NCI-H2081 (cell line): ENCODE measurements at regions not wholly inside any gene's neighbourhood (a gene's known extent, or its start where the extent isn't known, plus 50 kb on each side); places are given as distances from the start of the nearest gene placed in this dataset.

ENCODE experiments used
- DNase-seq, 2 experiments: peaks; one replicate each; lab custom pipeline; 2025; lab: John Stamatoyannopoulos, UW

GRCh38 chr6:145313041-145313855 is 422.1 kb downstream of the EPM2A start:
- no peak for DNase-seq

- no peak for DNase-seq
Observed at GRCh38 chr6:145315982-145316600, 419.2 kb downstream of the EPM2A start.

DNA sequence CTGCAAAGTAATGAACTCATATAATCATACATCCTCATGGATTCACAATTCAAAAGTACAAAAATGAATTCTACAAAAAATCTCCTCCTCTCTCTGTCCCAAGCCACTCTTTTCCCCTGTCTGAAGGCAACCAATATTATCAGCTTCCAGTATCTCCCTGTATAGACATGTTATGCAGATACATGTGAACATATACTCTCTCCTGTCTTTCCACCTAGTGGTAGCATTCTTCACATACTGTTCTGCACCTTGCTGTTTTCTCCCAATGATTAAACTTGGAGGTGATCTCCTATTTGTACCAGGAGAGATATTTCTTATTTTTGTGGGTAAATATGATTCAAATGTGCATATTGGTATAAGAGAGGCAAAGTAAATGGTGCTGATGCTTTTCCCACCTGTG is 416.4 kb downstream of the EPM2A start:
- no peak for DNase-seq

DNA sequence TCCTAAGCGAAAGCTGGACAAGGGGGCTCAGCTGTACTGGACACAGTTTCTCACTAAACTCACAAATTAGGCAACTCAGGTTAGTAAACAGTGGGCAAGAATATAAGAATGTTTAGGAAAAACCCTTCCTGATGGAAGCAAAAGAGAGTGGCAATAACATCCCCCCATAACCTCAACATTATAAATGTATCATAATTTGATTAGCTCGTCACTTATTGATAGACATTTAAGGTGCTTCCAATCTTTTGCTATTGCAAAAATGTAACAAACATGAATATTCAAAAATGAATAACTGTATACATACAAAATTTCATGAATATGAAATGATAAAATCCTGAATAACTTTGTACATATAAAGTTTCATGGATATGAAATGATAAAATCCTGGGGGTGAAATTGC is 415.7 kb downstream of the EPM2A start:
- DNase-seq: no peak

GRCh38 chr6:145323646-145324045 is 411.7 kb downstream of the EPM2A start:
- DNase-seq: no peak

- no peak for DNase-seq
Observed at GRCh38 chr6:145327586-145327985, 407.7 kb downstream of the EPM2A start.

- DNase-seq: peak in 1 of 2 experiments; percentile 7
Observed at GRCh38 chr6:145329257-145329656, 406.1 kb downstream of the EPM2A start.

GRCh38 chr6:145331066-145331465 is 404.3 kb downstream of the EPM2A start:
- DNase-seq: no peak

- no peak for DNase-seq
Observed at GRCh38 chr6:145332011-145332410, 403.3 kb downstream of the EPM2A start.

DNA sequence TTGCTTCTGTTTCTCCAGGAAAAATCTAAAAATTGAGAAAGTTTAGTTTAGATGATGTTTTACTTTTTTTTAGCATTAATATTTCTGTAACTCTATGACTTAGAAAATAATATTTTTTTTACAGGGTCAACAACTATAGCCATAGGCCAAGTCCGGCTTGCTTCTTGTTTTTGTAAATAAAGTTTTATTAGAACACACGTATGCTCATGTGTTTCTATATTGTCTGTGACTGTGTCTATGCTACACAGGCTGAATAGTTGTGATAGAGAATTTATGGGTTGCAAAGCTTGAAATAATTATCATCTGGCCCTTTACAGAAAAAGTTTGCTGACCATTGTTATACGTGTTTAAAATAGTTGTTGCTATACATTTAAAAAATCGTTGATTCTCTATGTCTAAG is 399.2 kb downstream of the EPM2A start:
- DNase-seq: no peak

GRCh38 chr6:145339089-145339488 is 396.2 kb downstream of the EPM2A start:
- peak in 1 of 2 experiments; percentile 6 for DNase-seq

DNA sequence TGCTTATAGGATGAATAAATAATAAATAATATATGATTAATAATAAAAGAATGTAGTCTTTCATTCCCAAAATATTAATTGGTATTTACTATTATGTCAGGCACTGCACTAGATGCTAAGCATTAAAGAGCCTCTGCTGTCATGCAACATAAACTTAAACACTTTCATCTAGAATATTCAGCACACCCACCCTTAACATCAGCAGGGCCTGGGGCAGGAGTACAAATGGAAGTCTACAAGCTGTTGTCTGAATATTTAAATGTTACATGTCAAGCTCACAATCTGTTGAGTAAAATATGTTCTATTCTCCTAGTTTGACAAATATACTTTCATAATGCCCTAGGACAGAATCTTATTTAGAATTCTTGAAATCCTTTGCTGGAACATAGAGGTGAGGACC is 395.1 kb downstream of the EPM2A start:
- DNase-seq: no peak

DNA sequence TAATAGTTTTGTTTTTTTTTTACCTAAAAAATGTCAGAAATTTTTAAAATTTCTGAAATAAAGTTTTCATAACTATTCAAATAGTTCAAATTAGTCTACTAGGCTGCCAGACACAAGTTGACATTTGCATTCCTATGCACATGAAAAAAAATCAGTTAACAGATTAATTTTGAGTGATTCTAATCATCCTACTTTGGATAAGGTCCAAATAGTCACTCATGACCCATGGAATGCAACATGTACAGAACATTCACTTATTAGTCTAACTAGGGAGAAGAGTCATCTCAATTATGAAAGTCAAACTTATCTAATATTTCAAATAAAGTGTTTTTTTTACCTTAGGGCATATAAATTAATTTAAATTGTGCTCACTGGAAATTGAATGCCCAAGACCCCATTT is 390.2 kb downstream of the EPM2A start:
- DNase-seq: no peak

- no peak for DNase-seq
Observed at GRCh38 chr6:145347216-145347615, 388.1 kb downstream of the EPM2A start.

DNA sequence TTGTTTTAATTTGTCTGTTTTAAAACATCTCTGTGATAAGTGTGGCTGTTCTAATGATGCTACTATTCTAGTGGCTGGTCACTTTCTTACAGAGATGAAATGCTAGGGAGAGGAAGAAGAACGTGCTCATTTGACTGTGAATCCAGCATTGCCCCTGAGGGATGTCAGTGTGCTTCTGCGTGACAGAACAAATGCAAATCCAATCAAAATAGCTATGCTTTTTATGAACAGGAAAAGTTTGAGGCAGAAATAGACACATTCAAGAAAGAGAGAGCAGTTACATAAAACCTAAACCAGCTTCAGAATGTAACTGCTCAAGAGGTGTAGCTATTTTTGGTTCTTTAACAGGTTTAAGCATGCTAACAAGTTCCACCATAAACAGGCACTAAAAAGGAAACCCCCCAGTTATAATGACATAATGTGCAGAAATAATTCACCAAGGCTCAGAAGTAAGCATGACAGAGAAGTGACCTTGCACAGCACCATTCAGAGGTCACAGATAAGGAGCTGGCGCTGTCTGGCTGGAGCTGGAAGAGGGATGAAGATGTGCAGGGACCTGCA is 385.3 kb downstream of the EPM2A start:
- no peak for DNase-seq

DNA sequence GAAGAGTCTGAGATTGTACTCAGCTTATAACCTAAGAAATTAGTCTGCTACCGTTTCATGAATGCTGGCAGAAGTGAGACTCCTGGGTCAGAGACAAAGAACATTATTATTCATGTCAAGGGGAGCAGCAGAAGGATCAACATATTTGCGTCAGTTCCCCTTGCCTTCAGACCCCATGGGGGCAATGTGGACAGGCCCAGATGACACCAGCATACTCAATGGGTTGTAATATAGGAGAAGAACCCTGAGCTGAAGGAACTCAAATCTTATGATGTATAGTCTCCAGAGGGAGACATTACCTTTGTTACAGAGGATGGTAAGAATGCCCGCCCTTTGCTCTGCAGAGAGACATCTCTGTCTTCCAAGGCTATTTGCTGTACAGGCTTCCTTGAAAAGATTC is 384.4 kb downstream of the EPM2A start:
- no peak for DNase-seq

DNA sequence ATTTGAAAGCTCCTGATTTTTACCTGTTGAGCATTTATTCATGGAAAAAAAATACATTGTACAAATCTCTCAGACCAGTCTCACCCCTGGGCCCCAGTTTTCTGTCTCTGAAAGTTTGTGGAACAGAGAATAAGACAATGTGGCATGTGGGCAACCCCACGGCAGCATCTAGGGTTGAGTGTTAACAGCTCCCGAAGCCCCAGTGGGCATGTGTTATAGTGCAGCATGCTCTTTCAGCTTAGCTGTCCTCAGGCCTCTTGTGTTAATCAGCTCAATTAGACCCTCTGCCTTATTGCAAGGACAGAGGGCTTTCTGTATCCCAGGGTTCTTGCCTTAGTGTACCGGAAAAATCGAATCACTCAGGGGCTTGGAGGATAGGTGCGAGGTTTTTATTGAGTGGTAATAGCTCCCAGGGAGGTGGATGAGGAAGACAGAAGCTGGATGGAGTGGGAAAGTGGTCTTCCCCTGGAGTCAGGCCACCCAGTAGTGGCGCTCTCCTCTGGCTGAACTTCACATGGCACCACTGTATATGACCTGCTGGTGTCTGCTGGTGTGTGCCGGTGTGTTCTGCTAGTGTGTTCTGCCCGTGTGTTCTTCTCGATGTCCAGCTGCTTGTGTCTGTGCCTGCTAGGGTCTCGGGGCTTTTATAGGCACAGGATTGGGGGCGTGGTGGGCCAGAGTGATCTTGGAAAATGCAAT is 382.8 kb downstream of the EPM2A start:
- no peak for DNase-seq

DNA sequence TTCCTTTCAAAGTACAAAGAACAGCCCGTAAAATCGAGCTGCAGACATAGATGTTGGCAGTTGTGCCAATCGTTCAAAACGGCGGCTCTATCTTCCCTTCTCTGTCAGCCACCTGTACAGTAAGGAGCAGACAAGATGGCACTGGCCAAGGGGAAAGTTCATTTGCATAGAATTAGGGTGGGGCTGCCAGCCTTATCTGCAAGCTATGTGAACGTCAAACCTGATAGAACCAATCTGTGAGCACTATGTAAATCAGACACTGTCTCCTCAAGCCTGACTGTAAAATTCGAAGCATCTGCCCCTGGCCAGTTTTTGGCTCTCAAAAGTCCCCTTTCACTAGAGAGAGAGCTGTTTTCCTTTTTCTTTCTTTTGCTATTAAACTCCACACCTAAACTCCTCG is 374.5 kb downstream of the EPM2A start:
- no peak for DNase-seq

GRCh38 chr6:145367149-145367548 is 368.2 kb downstream of the EPM2A start:
- DNase-seq: no peak

- no peak for DNase-seq
Observed at GRCh38 chr6:145368075-145368474, 367.2 kb downstream of the EPM2A start.

- DNase-seq: no peak
Observed at GRCh38 chr6:145370559-145370958, 364.8 kb downstream of the EPM2A start.

GRCh38 chr6:145372671-145373151 is 362.6 kb downstream of the EPM2A start:
- no peak for DNase-seq

DNA sequence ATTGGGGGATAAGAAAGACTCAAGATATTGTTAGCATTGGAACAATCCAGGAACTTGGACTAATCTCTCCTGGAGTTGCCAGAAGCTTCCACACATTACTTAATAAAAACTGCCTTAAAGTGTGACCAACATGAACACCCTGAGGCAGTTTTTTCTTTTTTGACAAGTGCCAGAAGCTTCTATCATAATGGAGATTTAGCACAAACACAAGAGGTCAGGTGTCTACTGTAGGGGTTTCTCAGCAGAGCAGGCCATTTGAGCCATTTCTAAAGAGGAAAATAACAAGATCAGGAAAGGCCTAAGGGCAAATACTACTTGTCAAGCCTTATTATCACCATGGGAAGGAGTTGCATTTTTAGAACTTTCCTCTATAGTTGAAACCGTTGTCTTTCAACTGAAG is 361.5 kb downstream of the EPM2A start:
- no peak for DNase-seq
